ENCODE measurements at regions not wholly inside any gene's neighbourhood (a gene's known extent, or its start where the extent isn't known, plus 50 kb on each side); places are given as distances from the start of the nearest gene placed in this dataset.

DNA sequence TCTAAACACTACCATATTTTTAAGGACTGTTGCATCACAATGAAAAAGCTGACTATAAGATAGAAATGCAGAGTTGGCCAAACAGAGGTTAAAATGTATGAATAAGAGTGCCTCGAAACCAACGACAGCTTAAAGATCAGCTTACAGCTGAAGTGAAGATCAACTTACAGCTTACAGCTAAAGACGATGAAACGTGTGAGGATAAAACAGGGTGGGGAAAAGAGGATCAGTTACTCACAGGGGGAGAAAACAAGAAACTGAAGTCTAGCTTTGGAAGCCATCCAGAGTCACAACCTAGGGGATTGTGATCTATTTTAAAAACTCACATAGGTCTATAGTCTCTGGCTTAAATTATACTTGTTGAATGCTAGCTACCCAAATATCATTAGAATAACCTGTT, 220.0 kb downstream of the SNCAIP start:
- Histone ChIP-seq H3K27ac (no peak overlapping the region), H3K9me3 (no peaks in the 10 kb centered on the region), H3K4me1 (no peaks in the 10 kb centered on the region), H3K36me3 (no peaks in the 10 kb centered on the region), H3K27me3 (ENCODE audit: low read depth) (no peaks in the 10 kb centered on the region), H3K4me3 (no peak overlapping the region)
- intact Hi-C loops (cut with DNase I) = no loop called here
- no peak for DNase-seq
- ATAC-seq = no peak
- TF ChIP-seq, protein P1, sequence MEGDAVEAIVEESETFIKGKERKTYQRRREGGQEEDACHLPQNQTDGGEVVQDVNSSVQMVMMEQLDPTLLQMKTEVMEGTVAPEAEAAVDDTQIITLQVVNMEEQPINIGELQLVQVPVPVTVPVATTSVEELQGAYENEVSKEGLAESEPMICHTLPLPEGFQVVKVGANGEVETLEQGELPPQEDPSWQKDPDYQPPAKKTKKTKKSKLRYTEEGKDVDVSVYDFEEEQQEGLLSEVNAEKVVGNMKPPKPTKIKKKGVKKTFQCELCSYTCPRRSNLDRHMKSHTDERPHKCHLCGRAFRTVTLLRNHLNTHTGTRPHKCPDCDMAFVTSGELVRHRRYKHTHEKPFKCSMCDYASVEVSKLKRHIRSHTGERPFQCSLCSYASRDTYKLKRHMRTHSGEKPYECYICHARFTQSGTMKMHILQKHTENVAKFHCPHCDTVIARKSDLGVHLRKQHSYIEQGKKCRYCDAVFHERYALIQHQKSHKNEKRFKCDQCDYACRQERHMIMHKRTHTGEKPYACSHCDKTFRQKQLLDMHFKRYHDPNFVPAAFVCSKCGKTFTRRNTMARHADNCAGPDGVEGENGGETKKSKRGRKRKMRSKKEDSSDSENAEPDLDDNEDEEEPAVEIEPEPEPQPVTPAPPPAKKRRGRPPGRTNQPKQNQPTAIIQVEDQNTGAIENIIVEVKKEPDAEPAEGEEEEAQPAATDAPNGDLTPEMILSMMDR (IDR thresholded peaks at IDR 0.05) = no peak

DNA sequence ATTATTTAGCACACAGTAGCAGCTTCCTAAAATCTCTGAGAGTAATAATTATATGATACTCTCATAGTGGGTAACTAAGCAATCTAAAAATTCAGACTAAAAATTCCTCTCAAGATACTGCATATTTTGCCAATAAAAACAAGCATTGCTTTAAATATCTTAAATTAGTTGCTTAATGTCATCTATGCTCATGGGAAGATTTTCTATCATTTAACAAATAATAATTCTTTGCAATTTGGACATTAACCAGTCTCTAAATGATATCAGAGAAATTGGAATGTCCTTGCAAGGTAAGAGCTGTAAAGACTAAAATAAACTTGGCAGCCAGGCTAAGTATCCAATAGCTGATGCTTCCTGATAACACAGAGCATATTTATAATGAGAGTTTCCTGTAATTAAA, 221.8 kb downstream of the SNCAIP start:
- H3K9me3 ChIP-seq = no peaks in the 10 kb centered on the region
- H3K27me3 ChIP-seq (ENCODE audit: low read depth) = no peaks in the 10 kb centered on the region
- ATAC-seq (no peak), DNase-seq (no peak)
- intact Hi-C loops (cut with DNase I) = no loop called here
- H3K4me3 ChIP-seq = no peak overlapping the region
- no peaks in the 10 kb centered on the region for H3K36me3 ChIP-seq
- TF ChIP-seq, protein P1 (IDR thresholded peaks at IDR 0.05) = no peak
- H3K4me1 ChIP-seq = no peaks in the 10 kb centered on the region
- H3K27ac ChIP-seq = no peak overlapping the region

DNA sequence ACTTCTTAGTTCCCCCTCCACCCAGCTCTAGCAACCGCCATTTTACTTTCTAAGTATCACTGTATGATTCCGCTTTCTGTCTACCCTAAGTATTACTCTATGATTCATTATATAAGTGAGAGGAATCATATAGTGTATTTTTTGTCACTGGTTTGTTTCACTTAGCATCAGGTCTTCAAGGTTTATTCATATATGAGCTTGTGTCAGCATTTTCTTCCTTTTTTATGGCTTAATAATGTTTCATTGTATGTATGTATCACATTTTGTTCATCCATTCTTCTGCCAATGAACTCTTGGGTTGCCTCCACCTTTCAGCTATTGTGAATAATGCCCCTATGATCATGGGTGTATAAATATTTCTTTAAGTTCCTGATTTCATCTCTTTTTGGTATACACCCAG, 222.8 kb downstream of the SNCAIP start:
- ATAC-seq = no peak
- H3K4me1 ChIP-seq = no peaks in the 10 kb centered on the region
- intact Hi-C loops (cut with DNase I) = no loop called here

GRCh38 chr5:122541388-122541787, 229.4 kb downstream of the SNCAIP start:
- ATAC-seq (no peak), DNase-seq (no peak)
- TF ChIP-seq, protein P1 (IDR thresholded peaks at IDR 0.05) = no peak
- Histone ChIP-seq H3K4me1 (no peaks in the 10 kb centered on the region), H3K9me3 (no peaks in the 10 kb centered on the region), H3K27me3 (ENCODE audit: low read depth) (no peaks in the 10 kb centered on the region), H3K36me3 (no peaks in the 10 kb centered on the region), H3K27ac (no peak overlapping the region), H3K4me3 (no peak overlapping the region)
- intact Hi-C loops (cut with DNase I) = no loop called here

More for the DNA sequence above, 222.8 kb downstream of the SNCAIP start:
- no peak for DNase-seq
- H3K27ac ChIP-seq = no peak overlapping the region
- no peaks in the 10 kb centered on the region for H3K27me3 ChIP-seq (ENCODE audit: low read depth)
- TF ChIP-seq, protein P1 (IDR thresholded peaks at IDR 0.05) = no peak
- no peak overlapping the region for H3K4me3 ChIP-seq
- no peaks in the 10 kb centered on the region for H3K36me3 ChIP-seq
- H3K9me3 ChIP-seq = no peaks in the 10 kb centered on the region

- Histone ChIP-seq H3K27me3 (ENCODE audit: low read depth) (no peaks in the 10 kb centered on the region), H3K9me3 (no peaks in the 10 kb centered on the region), H3K4me1 (no peaks in the 10 kb centered on the region), H3K4me3 (no peak overlapping the region), H3K27ac (no peak overlapping the region), H3K36me3 (no peaks in the 10 kb centered on the region)
- ATAC-seq (no peak), DNase-seq (no peak)
- intact Hi-C loops (cut with DNase I) = no loop called here
- TF ChIP-seq, protein P1 (IDR thresholded peaks at IDR 0.05) = no peak
Observed at GRCh38 chr5:122545986-122546385, 228.9 kb upstream of the SNX2 start.

DNA sequence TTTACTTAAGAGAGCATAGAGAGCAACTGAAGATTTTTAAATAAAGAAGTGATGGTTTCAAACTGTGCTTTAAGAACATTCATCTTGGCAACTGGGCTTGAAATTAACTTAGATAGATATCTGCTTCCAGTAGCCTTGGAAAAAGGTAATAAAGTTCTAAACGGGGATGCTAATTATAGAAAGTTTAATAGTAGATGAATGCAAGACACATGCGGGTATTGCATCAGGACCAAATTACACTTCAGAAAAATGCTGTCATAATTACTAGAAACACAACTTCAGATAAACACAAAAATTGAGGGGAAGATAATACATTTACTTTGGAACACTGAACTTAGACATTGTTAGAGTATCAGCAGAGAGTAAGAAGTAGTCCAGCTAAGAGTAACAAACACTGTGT, 227.7 kb upstream of the SNX2 start:
- Histone ChIP-seq H3K4me3 (no peak overlapping the region), H3K36me3 (no peaks in the 10 kb centered on the region), H3K9me3 (no peaks in the 10 kb centered on the region), H3K27ac (no peak overlapping the region), H3K27me3 (ENCODE audit: low read depth) (no peaks in the 10 kb centered on the region), H3K4me1 (no peaks in the 10 kb centered on the region)
- no peak for ATAC-seq
- TF ChIP-seq, protein P1 (IDR thresholded peaks at IDR 0.05) = no peak
- intact Hi-C loops (cut with DNase I) = no loop called here
- DNase-seq = no peak
